HCT116 (cell line): ENCODE measurements at regions not wholly inside any gene's neighbourhood (a gene's known extent, or its start where the extent isn't known, plus 50 kb on each side); places are given as distances from the start of the nearest gene placed in this dataset.

Experiments
- EZH2 ChIP-seq: fragments of 200-600 bp; sonication (generic); IDR thresholded peaks from 2 replicates; pipeline ENCODE4 v1.6.1; 2017; ENCODE audit warnings: antibody characterized with exemption, mixed run types
- POLR2AphosphoS5 ChIP-seq: IDR thresholded peaks from 2 replicates; pipeline ENCODE4 v1.6.1; 2011; ENCODE audit warnings: mild to moderate bottlenecking, low read depth, low read length, moderate library complexity
- SRF ChIP-seq: IDR thresholded peaks from 2 replicates; pipeline ENCODE4 v1.6.1; 2012; ENCODE audit warnings: low read depth

DNA sequence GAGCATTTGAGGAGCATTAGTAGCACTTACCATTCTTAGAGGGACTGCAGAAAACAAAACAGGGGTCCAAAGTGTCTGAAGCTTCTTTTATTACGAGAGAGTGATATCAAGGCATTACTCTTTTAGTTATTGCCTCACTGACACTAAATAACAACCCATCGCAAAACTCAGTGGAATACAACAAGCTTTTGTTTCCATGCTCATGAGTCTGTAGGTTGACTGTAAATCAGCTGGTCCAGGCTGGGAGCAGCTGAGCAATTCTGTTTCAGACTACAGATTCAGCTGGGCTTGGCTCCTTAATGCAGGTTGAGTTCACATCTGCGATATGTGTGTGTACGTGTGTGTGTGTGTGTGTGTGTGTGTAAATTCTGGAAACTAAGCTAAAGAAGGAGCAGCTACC, 501.8 kb upstream of the PKDCC start:
- TF ChIP-seq EZH2 (no peak), SRF (no peak), POLR2AphosphoS5 (no peak)
